ENCODE measurements at regions not wholly inside any gene's neighbourhood (a gene's known extent, or its start where the extent isn't known, plus 50 kb on each side); places are given as distances from the start of the nearest gene placed in this dataset.

GRCh38 chr2:163541943-163542342 lies 193.9 kb downstream of the FIGN start:
- DNase-seq: no peak

- no peak for DNase-seq
Measured at GRCh38 chr2:163541495-163541894, 194.3 kb downstream of the FIGN start.

- DNase-seq: no peak
Measured at GRCh38 chr2:163528640-163529217, 207.1 kb downstream of the FIGN start.

- no peak for DNase-seq
Measured at GRCh38 chr2:163527381-163527780, 208.4 kb downstream of the FIGN start.

- no peak for DNase-seq
Measured at GRCh38 chr2:163518762-163519161, 217.0 kb downstream of the FIGN start.

GRCh38 chr2:163515836-163516235 lies 220.0 kb downstream of the FIGN start:
- DNase-seq: no peak

GRCh38 chr2:163505281-163505680 lies 230.5 kb downstream of the FIGN start:
- DNase-seq: no peak

- DNase-seq: no peak
Measured at GRCh38 chr2:163493359-163494298, 242.2 kb downstream of the FIGN start.

GRCh38 chr2:163491850-163492249 lies 244.0 kb downstream of the FIGN start:
- no peak for DNase-seq

GRCh38 chr2:163490281-163490680 lies 245.5 kb downstream of the FIGN start:
- no peak for DNase-seq

- no peak for DNase-seq
Measured at GRCh38 chr2:163481515-163481914, 254.3 kb downstream of the FIGN start.

- no peak for DNase-seq
Measured at GRCh38 chr2:163479599-163479998, 256.2 kb downstream of the FIGN start.

GRCh38 chr2:163475815-163476214 lies 260.0 kb downstream of the FIGN start:
- no peak for DNase-seq

- no peak for DNase-seq
Measured at GRCh38 chr2:163474889-163475288, 260.9 kb downstream of the FIGN start.

GRCh38 chr2:163474319-163474744 lies 261.5 kb downstream of the FIGN start:
- no peak for DNase-seq

GRCh38 chr2:163471947-163472346 lies 263.9 kb downstream of the FIGN start:
- DNase-seq: no peak

GRCh38 chr2:163469561-163469962 lies 266.2 kb downstream of the FIGN start:
- DNase-seq: no peak

- no peak for DNase-seq
Measured at GRCh38 chr2:163467251-163467630, 268.6 kb downstream of the FIGN start.

GRCh38 chr2:163466331-163467250 lies 269.2 kb downstream of the FIGN start:
- DNase-seq: no peak

GRCh38 chr2:163465440-163465839 lies 270.4 kb downstream of the FIGN start:
- no peak for DNase-seq

- no peak for DNase-seq
Measured at GRCh38 chr2:163463411-163463810, 272.4 kb downstream of the FIGN start.

GRCh38 chr2:163462993-163463392 lies 272.8 kb downstream of the FIGN start:
- no peak for DNase-seq

GRCh38 chr2:163459986-163460385 lies 275.8 kb downstream of the FIGN start:
- no peak for DNase-seq
